ENCODE measurements at regions not wholly inside any gene's neighbourhood (a gene's known extent, or its start where the extent isn't known, plus 50 kb on each side); places are given as distances from the start of the nearest gene placed in this dataset.
"Not testable (repeated sequence)": the region's sequence is repeated elsewhere in the genome, so short reads cannot be mapped to it uniquely, and the experiment has no call there.

GRCh38 chr3:6018456-6018855 is 830.9 kb downstream of the EDEM1 start:
- 71 to 78% methylated on average over 2 of the region's 2 CpGs for WGBS, 2 donors
- TF ChIP-seq CTCF (IDR thresholded peaks at IDR 0.05) (no peak), EP300 (IDR thresholded peaks at IDR 0.05) (no peak), POLR2AphosphoS5 (IDR thresholded peaks at IDR 0.05) (no peak), POLR2A (IDR thresholded peaks at IDR 0.05) (no peak)

GRCh38 chr3:6022621-6023020 is 835.1 kb downstream of the EDEM1 start:
- H3K36me3 ChIP-seq: no peaks in the 10 kb centered on the region
- no peak overlapping the region for H3K27ac ChIP-seq
- no peaks in the 10 kb centered on the region for H3K27me3 ChIP-seq
- H3K9me3 ChIP-seq: peaks cover 0 to 9% (median 0%) of the 10 kb centered on the region in 4 donors
- H3K4me3 ChIP-seq: no peak overlapping the region
- DNase-seq: no peak
- TF ChIP-seq EP300 (IDR thresholded peaks at IDR 0.05) (no peak), POLR2A (IDR thresholded peaks at IDR 0.05) (no peak), CTCF (IDR thresholded peaks at IDR 0.05) (no peak), POLR2AphosphoS5 (IDR thresholded peaks at IDR 0.05) (no peak)
- ATAC-seq (ENCODE audit: low FRiP score in 2 of 2): no peak
- H3K4me1 ChIP-seq: no peaks in the 10 kb centered on the region

More at GRCh38 chr3:6018456-6018855, 830.9 kb downstream of the EDEM1 start:
- no peak overlapping the region for H3K27ac ChIP-seq
- H3K4me1 ChIP-seq: no peaks in the 10 kb centered on the region
- H3K4me3 ChIP-seq: no peak overlapping the region
- peaks cover 0 to 2% (median 0%) of the 10 kb centered on the region in 4 donors for H3K9me3 ChIP-seq
- no peaks in the 10 kb centered on the region for H3K36me3 ChIP-seq
- ATAC-seq (ENCODE audit: low FRiP score in 2 of 2) (no peak), DNase-seq (no peak)
- H3K27me3 ChIP-seq: no peaks in the 10 kb centered on the region

DNA sequence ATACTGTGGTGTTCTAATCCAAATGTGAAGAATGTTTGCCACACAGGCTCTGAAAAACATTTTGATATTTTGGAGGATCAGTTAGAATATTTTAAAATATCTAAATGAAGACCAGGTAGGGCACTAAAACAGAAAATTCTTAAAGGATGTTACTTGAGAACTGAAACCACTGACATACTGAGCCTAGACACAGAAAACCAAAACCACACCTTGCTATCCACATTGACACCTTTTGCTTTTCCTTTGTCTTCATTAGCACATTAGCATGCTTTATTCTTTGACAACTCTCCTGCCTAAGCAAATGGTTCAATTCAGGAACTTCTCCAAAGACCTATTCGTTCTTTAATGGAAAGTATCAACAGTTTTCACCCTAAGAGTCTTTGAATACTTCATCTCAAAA is 835.9 kb upstream of the GRM7 start:
- ATAC-seq (ENCODE audit: low FRiP score in 2 of 2): no peak
- WGBS, 2 donors: 73 to 86% methylated on average over 1 of the region's 1 CpG

GRCh38 chr3:6030648-6031047 is 830.3 kb upstream of the GRM7 start:
- not testable (repeated sequence) for H3K27ac ChIP-seq; H3K4me3 ChIP-seq; H3K27me3 ChIP-seq; DNase-seq; H3K36me3 ChIP-seq; H3K9me3 ChIP-seq; ATAC-seq (ENCODE audit: low FRiP score in 2 of 2); H3K4me1 ChIP-seq
- 75 to 78% methylated on average over 4 of the region's 4 CpGs for WGBS, 2 donors

More for the DNA sequence above, 835.9 kb upstream of the GRM7 start:
- Histone ChIP-seq H3K9me3 (peaks cover 0 to 9% (median 0%) of the 10 kb centered on the region in 4 donors), H3K27me3 (no peaks in the 10 kb centered on the region), H3K36me3 (no peaks in the 10 kb centered on the region), H3K4me1 (no peaks in the 10 kb centered on the region), H3K4me3 (no peak overlapping the region), H3K27ac (no peak overlapping the region)
- DNase-seq: no peak
- TF ChIP-seq POLR2AphosphoS5 (IDR thresholded peaks at IDR 0.05) (no peak), CTCF (IDR thresholded peaks at IDR 0.05) (no peak), POLR2A (IDR thresholded peaks at IDR 0.05) (no peak), EP300 (IDR thresholded peaks at IDR 0.05) (no peak)

DNA sequence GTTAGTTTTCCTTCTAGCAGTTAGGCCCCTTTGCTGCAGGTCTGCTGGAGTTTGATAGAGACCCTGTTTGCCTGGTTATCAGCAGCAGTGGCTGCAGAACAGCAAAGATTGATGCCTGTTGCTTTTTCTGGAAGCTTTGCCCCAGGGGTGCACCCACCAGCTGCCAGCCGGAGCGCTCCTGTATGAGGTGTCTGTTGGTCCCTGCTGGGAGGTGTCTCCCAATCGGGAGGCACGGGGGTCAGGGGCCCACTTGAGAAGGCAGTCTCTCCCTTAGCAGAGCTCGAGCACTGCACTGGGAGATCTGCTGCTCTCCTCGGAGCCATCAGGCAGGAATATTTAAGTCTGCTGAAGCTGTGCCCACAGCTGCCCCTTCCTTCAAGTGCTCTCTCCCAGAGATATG is 825.3 kb upstream of the GRM7 start:
- TF ChIP-seq CTCF (IDR thresholded peaks at IDR 0.05) (no peak), EP300 (IDR thresholded peaks at IDR 0.05) (no peak), POLR2A (IDR thresholded peaks at IDR 0.05) (no peak), POLR2AphosphoS5 (IDR thresholded peaks at IDR 0.05) (no peak)
- Histone ChIP-seq H3K27ac (no peak overlapping the region), H3K4me3 (no peak overlapping the region), H3K4me1 (no peaks in the 10 kb centered on the region), H3K27me3 (no peaks in the 10 kb centered on the region), H3K36me3 (no peaks in the 10 kb centered on the region), H3K9me3 (peaks cover 0 to 10% (median 0%) of the 10 kb centered on the region in 4 donors)
- WGBS, 2 donors: 82% methylated on average over 6 of the region's 6 CpGs; no CpG with 5 or more reads in 1 of the 2 donors
- ATAC-seq (ENCODE audit: low FRiP score in 2 of 2): no peak
- DNase-seq: peak in 1 of 2 donors; percentile 24
